ENCODE measurements at regions not wholly inside any gene's neighbourhood (a gene's known extent, or its start where the extent isn't known, plus 50 kb on each side); places are given as distances from the start of the nearest gene placed in this dataset.

DNA sequence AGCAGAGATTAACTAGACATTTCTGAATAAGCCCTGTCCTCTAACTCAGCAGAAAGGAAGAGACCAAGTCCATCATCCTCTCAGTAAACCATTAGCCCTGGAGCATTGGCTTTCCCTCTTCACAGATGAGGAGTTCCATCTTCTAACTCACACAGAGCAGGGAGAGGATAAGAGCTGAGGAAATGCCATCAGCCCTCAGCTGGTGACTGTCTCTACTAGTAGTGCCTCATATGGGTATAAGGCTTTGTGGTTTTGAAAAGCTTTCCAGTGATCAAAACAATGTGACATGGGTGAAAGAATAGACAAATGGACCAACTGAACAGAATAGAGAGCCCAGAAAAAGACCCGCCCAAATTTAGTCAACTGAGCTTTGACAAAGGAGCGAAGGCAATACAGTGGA lies 197.2 kb upstream of the NUDT4 start:
- ATAC-seq = no peak
- 98 to 100% methylated on average over 2 of the region's 2 CpGs for WGBS, 2 donors
- intact Hi-C loops (cut with DNase I) = loop anchor here in 4 of 10 donors (5.0 to 10.0 kb wide), 5 partner anchors 53 to 197 kb away; partner anchors contain the start of gene NUDT4 (in 2 of the 4)
- H3K4me3 ChIP-seq = no peak overlapping the region
- H3K27ac ChIP-seq = peak overlapping the region in 4 of 10 donors; percentile 9 to 58 (median 34)
- DNase-seq = no peak
- H3K9me3 ChIP-seq = peaks cover 0 to 7% (median 0%) of the 10 kb centered on the region in 11 donors
- TF ChIP-seq CTCF (IDR thresholded peaks at IDR 0.05) = no peak
- no peaks in the 10 kb centered on the region for H3K36me3 ChIP-seq
- peaks cover 11 to 51% (median 42%) of the 10 kb centered on the region in 9 donors for H3K4me1 ChIP-seq
- no peaks in the 10 kb centered on the region for H3K27me3 ChIP-seq

DNA sequence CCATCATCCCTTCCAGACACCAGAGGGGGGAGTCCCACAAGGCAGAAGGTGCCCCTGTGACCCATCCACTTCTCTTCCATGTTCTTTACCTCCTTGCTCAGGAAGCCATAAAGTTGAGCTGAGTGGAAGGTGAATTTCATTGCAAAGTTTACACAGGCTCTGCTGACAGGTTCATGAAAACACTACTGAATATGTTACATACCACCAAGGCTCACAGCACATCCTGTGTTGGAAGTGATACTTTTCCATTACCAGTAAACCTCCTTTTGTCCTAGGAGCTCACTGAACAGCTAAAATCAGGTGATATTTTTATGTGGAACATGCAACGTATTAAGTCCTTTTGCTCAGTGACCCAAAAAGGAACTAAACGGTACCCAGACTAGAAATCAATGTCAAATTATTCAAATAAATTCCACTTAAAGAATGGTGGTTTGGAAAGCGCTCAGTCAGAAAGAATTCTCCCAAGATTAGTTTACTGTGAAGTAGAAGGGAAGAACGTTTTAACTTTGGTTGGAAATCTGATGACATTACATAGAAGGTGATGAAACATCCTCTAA lies 196.2 kb upstream of the NUDT4 start:
- Histone ChIP-seq H3K27me3 (no peaks in the 10 kb centered on the region), H3K27ac (no peak overlapping the region), H3K9me3 (peaks cover 0 to 7% (median 0%) of the 10 kb centered on the region in 11 donors), H3K4me3 (no peak overlapping the region), H3K36me3 (no peaks in the 10 kb centered on the region), H3K4me1 (peaks cover 11 to 42% (median 37%) of the 10 kb centered on the region in 9 donors)
- DNase-seq (no peak), ATAC-seq (no peak)
- intact Hi-C loops (cut with DNase I) = loop anchor here in 4 of 10 donors (5.0 to 10.0 kb wide), 5 partner anchors 54 to 196 kb away; partner anchors contain the start of gene NUDT4 (in 2 of the 4)
- 79 to 81% methylated on average over 4 of the region's 4 CpGs for WGBS, 2 donors
- TF ChIP-seq CTCF (IDR thresholded peaks at IDR 0.05) = no peak

DNA sequence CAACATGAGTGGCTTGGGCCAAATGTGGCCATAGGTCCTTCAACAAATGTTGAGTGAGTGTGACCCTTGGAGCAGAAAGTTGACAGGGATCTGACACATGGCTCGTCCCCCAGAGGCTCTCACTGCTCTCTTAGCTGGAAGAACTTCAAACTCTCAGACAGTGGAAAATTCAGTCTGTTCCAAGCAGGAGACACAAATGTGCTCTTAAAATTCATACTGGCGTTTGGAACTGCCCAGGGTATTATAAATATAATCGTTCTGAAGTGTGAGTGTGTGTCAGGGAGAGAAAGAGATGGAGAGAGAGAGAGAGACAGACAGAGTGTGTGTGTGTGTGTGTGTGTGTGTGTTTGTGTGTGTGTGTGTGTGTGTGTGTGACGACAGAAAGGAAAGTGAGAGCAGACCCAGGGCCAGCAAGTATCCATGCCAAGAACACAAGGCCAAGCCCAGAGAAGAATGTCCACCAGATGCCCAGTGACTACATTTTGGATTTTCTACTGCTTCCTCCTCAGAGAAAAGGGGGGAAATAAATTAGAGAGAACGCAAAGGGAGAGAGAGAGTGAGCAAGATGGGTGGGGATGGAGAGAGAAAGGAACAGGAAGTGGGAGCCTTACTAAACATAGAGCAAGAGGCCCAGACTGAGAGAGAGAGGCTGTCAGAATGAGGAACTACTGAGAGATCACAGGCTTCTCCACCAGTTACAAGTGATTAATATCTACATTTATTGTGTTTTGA lies 193.6 kb upstream of the NUDT4 start:
- DNase-seq (peak in 1 of 2 donors; percentile 65), ATAC-seq (peak; percentile 66 to 92 (median 86))
- Histone ChIP-seq H3K27ac (peak overlapping the region; percentile 77 to 92 (median 88)), H3K4me1 (peaks cover 9 to 34% (median 24%) of the 10 kb centered on the region in 9 donors), H3K36me3 (no peaks in the 10 kb centered on the region), H3K9me3 (no peaks in the 10 kb centered on the region), H3K4me3 (no peak overlapping the region), H3K27me3 (no peaks in the 10 kb centered on the region)
- 18 to 24% methylated on average over 5 of the region's 5 CpGs for WGBS, 2 donors
- TF ChIP-seq CTCF (IDR thresholded peaks at IDR 0.05) = no peak
- intact Hi-C loops (cut with DNase I) = loop anchor here in 4 of 10 donors (2.0 to 10.0 kb wide), 6 partner anchors 57 to 193 kb away; partner anchors contain the start of gene NUDT4 (in 2 of the 4)

- H3K27me3 ChIP-seq = no peaks in the 10 kb centered on the region
- H3K27ac ChIP-seq = peak overlapping the region; percentile 77 to 92 (median 88)
- 68 to 73% methylated on average over 3 of the region's 3 CpGs for WGBS, 2 donors
- peaks cover 9 to 34% (median 19%) of the 10 kb centered on the region in 9 donors for H3K4me1 ChIP-seq
- no peak for TF ChIP-seq CTCF (IDR thresholded peaks at IDR 0.05)
- intact Hi-C loops (cut with DNase I) = loop anchor here in 4 of 10 donors (2.0 to 10.0 kb wide), 6 partner anchors 58 to 192 kb away; partner anchors contain the start of gene NUDT4 (in 3 of the 4)
- H3K4me3 ChIP-seq = no peak overlapping the region
- no peak for DNase-seq
- no peaks in the 10 kb centered on the region for H3K36me3 ChIP-seq
- H3K9me3 ChIP-seq = no peaks in the 10 kb centered on the region
- ATAC-seq = peak in 6 of 8 donors; percentile 1 to 27 (median 14)
Measured at GRCh38 chr12:93184672-93185368, 192.9 kb upstream of the NUDT4 start.

Data from heart right ventricle (tissue), 16 donors.